OCI-LY7 (cell line): ENCODE measurements at regions not wholly inside any gene's neighbourhood (a gene's known extent, or its start where the extent isn't known, plus 50 kb on each side); places are given as distances from the start of the nearest gene placed in this dataset.
"Not testable (repeated sequence)": the region's sequence is repeated elsewhere in the genome, so short reads cannot be mapped to it uniquely, and the experiment has no call there.

Experiments used
- CTCF ChIP-seq: fragments of 200-600 bp; sonication (generic); conservative IDR thresholded peaks from 2 replicates; pipeline ENCODE4 v1.5.1; 2014; ENCODE audit warnings: mild to moderate bottlenecking, antibody characterized with exemption, low read length, moderate library complexity, mixed read lengths
- EZH2phosphoT487 ChIP-seq: fragments of 200-600 bp; sonication (generic); IDR thresholded peaks from 2 replicates; pipeline ENCODE4 v1.6.1; 2018; ENCODE audit warnings: low read depth, borderline replicate concordance, mild to moderate bottlenecking, mixed run types, antibody characterized with exemption, low read length, moderate library complexity, mixed read lengths

GRCh38 chr7:150048244-150049011 lies 174.7 kb downstream of the ATP6V0E2 start:
- not testable (repeated sequence) for TF ChIP-seq CTCF, EZH2phosphoT487
